ENCODE measurements at regions not wholly inside any gene's neighbourhood (a gene's known extent, or its start where the extent isn't known, plus 50 kb on each side); places are given as distances from the start of the nearest gene placed in this dataset.
"Not testable (repeated sequence)": the region's sequence is repeated elsewhere in the genome, so short reads cannot be mapped to it uniquely, and the experiment has no call there.

DNA sequence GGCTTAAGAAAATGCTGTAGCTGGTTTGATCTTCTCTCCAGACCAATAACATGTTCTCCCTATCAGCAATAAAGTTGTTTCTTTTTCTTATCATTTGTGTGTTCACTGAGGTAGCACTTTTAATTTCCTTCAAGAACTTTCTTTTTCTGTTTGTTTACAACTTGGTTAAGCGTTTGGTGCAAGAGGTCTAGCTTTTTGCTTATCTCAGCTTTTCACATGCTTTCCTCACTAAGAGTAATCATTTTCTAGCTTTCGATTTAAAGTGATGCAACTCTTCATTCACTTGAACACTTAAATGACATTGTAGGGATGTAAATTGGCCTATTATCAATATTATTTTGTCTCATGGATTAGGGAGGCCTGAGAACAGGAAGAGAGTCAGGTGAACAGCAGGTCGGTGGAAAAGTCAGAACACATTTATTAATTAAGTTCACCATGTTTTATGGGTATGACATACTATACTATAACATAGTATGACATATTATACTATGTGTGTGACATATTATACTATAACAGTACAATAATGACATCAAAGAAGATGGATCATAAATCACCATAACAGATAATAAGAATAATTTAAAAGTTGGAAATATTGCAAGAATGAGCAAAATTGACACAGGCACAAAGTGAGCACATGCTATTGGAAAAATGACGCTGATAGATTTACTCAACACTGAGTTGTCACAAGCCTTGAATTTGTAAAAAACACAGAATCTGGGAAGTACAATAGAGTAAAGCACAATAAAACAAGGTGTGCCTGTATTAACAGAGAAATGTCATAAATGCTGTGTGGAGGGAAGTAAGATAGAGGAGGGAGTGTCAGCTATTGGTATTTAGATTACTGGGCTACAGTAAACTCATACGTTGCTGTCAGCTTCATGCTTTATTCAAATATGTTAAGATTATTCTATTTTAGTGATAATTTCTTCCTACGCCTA, 218.6 kb upstream of the SLC7A11 start:
- ChIA-PET CTCF (no interaction called here), POLR2A (interaction anchor here (0.9 kb wide), 1 partner anchor 28 kb away, joined by 3 read pairs; no protein-coding TSS in a partner anchor)
- Mint-ChIP-seq H3K27me3 (ENCODE audit: insufficient read depth, unreplicated experiment) (no peaks in the 10 kb centered on the region), H3K4me1 (ENCODE audit: insufficient read depth, unreplicated experiment) (no peaks in the 10 kb centered on the region), H3K9me3 (ENCODE audit: unreplicated experiment) (peaks cover 3% of the 10 kb centered on the region), H3K27ac (ENCODE audit: low read depth, unreplicated experiment) (no peak overlapping the region), H3K36me3 (ENCODE audit: insufficient read depth, unreplicated experiment) (no peaks in the 10 kb centered on the region), H3K4me3 (ENCODE audit: unreplicated experiment) (no peak overlapping the region)
- intact Hi-C loops (cut with micrococcal nuclease): no loop called here
- TF ChIP-seq, protein P1, sequence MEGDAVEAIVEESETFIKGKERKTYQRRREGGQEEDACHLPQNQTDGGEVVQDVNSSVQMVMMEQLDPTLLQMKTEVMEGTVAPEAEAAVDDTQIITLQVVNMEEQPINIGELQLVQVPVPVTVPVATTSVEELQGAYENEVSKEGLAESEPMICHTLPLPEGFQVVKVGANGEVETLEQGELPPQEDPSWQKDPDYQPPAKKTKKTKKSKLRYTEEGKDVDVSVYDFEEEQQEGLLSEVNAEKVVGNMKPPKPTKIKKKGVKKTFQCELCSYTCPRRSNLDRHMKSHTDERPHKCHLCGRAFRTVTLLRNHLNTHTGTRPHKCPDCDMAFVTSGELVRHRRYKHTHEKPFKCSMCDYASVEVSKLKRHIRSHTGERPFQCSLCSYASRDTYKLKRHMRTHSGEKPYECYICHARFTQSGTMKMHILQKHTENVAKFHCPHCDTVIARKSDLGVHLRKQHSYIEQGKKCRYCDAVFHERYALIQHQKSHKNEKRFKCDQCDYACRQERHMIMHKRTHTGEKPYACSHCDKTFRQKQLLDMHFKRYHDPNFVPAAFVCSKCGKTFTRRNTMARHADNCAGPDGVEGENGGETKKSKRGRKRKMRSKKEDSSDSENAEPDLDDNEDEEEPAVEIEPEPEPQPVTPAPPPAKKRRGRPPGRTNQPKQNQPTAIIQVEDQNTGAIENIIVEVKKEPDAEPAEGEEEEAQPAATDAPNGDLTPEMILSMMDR (IDR thresholded peaks at IDR 0.05; ENCODE audit: unreplicated experiment): no peak
- BruUV-seq (replicated peaks): no TSS peak
- DNase-seq (ENCODE audit: unreplicated experiment): no peak

DNA sequence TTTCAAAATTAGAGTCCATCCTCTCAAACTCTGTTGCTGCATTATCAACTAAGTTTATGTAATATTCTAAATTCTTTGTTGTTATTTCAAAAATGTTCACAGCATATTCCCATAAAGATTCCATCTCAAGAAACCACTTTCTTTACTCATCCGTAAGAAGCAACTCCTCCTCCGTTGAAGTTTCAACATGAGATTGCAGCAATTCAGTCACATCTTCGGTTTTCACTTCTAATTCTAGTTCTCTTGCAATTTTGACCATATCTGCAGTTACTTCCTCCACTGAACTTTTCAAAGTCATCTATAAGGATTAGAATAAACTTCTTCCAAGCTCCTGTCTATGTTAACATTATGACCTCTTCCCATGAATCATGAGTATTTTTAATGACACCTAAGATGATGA, 216.6 kb upstream of the SLC7A11 start:
- H3K4me1 Mint-ChIP-seq (ENCODE audit: insufficient read depth, unreplicated experiment): no peaks in the 10 kb centered on the region
- intact Hi-C loops (cut with micrococcal nuclease): no loop called here
- ChIA-PET POLR2A (interaction anchor here (0.8 kb wide), 1 partner anchor 58 kb away, joined by 3 read pairs; no protein-coding TSS in a partner anchor), CTCF (no interaction called here)
- no peak overlapping the region for H3K4me3 Mint-ChIP-seq (ENCODE audit: unreplicated experiment)
- H3K9me3 Mint-ChIP-seq (ENCODE audit: unreplicated experiment): peaks cover 7% of the 10 kb centered on the region
- H3K27ac Mint-ChIP-seq (ENCODE audit: low read depth, unreplicated experiment): no peak overlapping the region
- H3K36me3 Mint-ChIP-seq (ENCODE audit: insufficient read depth, unreplicated experiment): no peaks in the 10 kb centered on the region
- TF ChIP-seq, protein P1 (IDR thresholded peaks at IDR 0.05; ENCODE audit: unreplicated experiment): no peak
- H3K27me3 Mint-ChIP-seq (ENCODE audit: insufficient read depth, unreplicated experiment): no peaks in the 10 kb centered on the region
- BruUV-seq (replicated peaks): no TSS peak
- DNase-seq (ENCODE audit: unreplicated experiment): no peak

DNA sequence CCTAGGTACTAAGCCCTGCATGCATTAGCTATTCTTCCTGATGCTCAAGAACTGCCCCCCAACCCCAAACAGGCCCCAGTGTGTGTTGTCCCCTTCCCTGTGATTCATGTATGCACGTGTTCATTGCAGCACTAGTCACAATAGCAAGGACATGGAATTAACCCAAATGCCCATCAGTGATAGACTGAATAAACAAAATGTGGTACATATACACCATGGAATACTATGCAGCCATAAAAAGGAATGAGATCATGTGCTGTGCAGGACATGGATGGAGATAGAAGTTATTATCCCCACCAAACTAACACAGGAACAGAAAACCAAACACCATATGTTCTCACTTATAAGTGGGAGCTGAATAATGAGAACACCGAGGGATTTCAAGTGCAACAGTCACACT, 214.2 kb upstream of the SLC7A11 start:
- H3K27me3 Mint-ChIP-seq (ENCODE audit: insufficient read depth, unreplicated experiment); H3K36me3 Mint-ChIP-seq (ENCODE audit: insufficient read depth, unreplicated experiment); H3K4me1 Mint-ChIP-seq (ENCODE audit: insufficient read depth, unreplicated experiment); BruUV-seq (replicated peaks); H3K9me3 Mint-ChIP-seq (ENCODE audit: unreplicated experiment); H3K4me3 Mint-ChIP-seq (ENCODE audit: unreplicated experiment); DNase-seq (ENCODE audit: unreplicated experiment); POLR2A ChIA-PET; intact Hi-C loops (cut with micrococcal nuclease); H3K27ac Mint-ChIP-seq (ENCODE audit: low read depth, unreplicated experiment); CTCF ChIA-PET: not testable (repeated sequence)

DNA sequence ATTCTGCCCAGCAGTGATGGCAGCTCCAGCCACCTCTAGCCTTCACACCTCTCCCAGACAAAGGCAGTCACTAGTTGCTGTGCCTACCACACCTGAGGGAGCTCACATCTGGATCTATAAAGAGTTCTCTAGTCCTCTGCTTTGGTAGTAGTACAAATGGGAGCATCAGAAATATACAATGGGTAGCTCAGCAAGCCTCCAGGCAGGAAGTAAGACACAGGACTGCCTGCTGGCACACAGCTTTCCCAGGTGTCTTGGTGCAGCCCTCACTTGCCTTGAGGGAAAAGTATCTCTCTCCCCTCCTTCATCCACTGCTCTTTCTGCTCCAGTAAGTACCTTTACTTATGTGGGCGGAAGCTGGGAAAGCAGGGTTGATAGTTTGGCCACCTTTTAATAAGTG, 212.9 kb upstream of the SLC7A11 start:
- POLR2A ChIA-PET: no interaction called here

More for the DNA sequence above, 212.9 kb upstream of the SLC7A11 start:
- BruUV-seq (replicated peaks): no TSS peak
- no peak for DNase-seq (ENCODE audit: unreplicated experiment)
- peaks cover 7% of the 10 kb centered on the region for H3K9me3 Mint-ChIP-seq (ENCODE audit: unreplicated experiment)
- H3K4me1 Mint-ChIP-seq (ENCODE audit: insufficient read depth, unreplicated experiment): peaks cover under 1% of the 10 kb centered on the region
- no peaks in the 10 kb centered on the region for H3K36me3 Mint-ChIP-seq (ENCODE audit: insufficient read depth, unreplicated experiment)
- no peak overlapping the region for H3K27ac Mint-ChIP-seq (ENCODE audit: low read depth, unreplicated experiment)
- no peak overlapping the region for H3K4me3 Mint-ChIP-seq (ENCODE audit: unreplicated experiment)
- CTCF ChIA-PET: interaction anchor here (0.5 to 0.7 kb wide), 3 partner anchors 66 to 122 kb away, joined by 3 to 5 read pairs (median 4); no protein-coding TSS in a partner anchor
- TF ChIP-seq, protein P1 (IDR thresholded peaks at IDR 0.05; ENCODE audit: unreplicated experiment): no peak
- intact Hi-C loops (cut with micrococcal nuclease): no loop called here
- H3K27me3 Mint-ChIP-seq (ENCODE audit: insufficient read depth, unreplicated experiment): no peaks in the 10 kb centered on the region

Measured in MCF 10A (cell line).